ENCODE measurements at regions not wholly inside any gene's neighbourhood (a gene's known extent, or its start where the extent isn't known, plus 50 kb on each side); places are given as distances from the start of the nearest gene placed in this dataset.

DNA sequence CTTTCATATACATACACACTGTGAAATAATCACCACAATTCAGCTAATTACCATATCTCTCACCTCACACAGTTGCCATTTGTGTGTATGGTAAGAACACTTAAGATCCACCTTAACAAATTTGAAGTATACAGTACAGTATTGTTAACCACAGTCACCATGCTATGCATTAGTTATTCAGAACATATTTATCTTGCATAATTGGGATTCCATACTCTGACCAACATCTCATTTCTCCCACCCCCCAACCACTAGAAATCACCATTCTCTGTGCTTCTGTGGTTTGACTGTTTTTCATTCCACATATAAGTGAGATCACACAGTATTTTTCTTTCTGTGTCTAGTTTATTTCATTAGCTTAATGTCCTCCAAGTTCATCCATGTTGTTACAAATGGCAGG lies 247.7 kb upstream of the CTNNB1 start:
- no peak overlapping the region for H3K18ac ChIP-seq (ENCODE audit: insufficient read length, low read depth, low read length)
- H4K8ac ChIP-seq (replicated peaks; ENCODE audit: insufficient read length, low read depth, low read length), result no peak overlapping the region
- H2AK5ac ChIP-seq (ENCODE audit: insufficient read length, low read length), result no peak overlapping the region
- no peak overlapping the region for H4K91ac ChIP-seq (ENCODE audit: insufficient read length, low read depth, low read length)
- no peak overlapping the region for H3K9ac ChIP-seq (ENCODE audit: extremely low read depth, insufficient read length, low read length)
- DNase-seq, result no peak
- H3K4ac ChIP-seq (ENCODE audit: low read depth, low read length), result no peak overlapping the region
- H3K9me3 ChIP-seq (ENCODE audit: control insufficient read depth, low read depth, low read length), result no peaks in the 10 kb centered on the region
- no peak overlapping the region for H2BK120ac ChIP-seq (ENCODE audit: low read depth, low read length, poor library complexity, severe bottlenecking)
- no peak overlapping the region for H3K56ac ChIP-seq (ENCODE audit: insufficient read length, low read depth, low read length)
- no peak overlapping the region for H3K27ac Mint-ChIP-seq
- H2BK5ac ChIP-seq (ENCODE audit: insufficient read length, low read length), result no peak overlapping the region
- H3K27me3 Mint-ChIP-seq (ENCODE audit: low read depth), result no peaks in the 10 kb centered on the region
- H3K36me3 Mint-ChIP-seq (ENCODE audit: insufficient read depth in 1 of 3, low read depth in 3 of 3), result peaks cover 13 to 19% (median 14%) of the 10 kb centered on the region in 3 experiments
- no peak overlapping the region for H3K4me3 Mint-ChIP-seq
- H3K27me3 ChIP-seq (ENCODE audit: insufficient read depth, low read length), result no peaks in the 10 kb centered on the region
- H4K5ac ChIP-seq (ENCODE audit: insufficient read length, low read depth, low read length), result no peak overlapping the region
- no peak overlapping the region for H3K4me2 ChIP-seq (ENCODE audit: insufficient read depth, insufficient read length, low read length)
- no peak for TF ChIP-seq CTCF (conservative IDR thresholded peaks at IDR 0.05)
- no peaks in the 10 kb centered on the region for H3K79me1 ChIP-seq (ENCODE audit: insufficient read depth, low read depth, low read length, poor library complexity, severe bottlenecking)
- H3T11ph ChIP-seq (ENCODE audit: low read length), result no peak overlapping the region
- peaks cover 23 to 30% of the 10 kb centered on the region in 2 experiments for H3K9me3 Mint-ChIP-seq
- no peak overlapping the region for H2BK12ac ChIP-seq (ENCODE audit: insufficient read length, low read depth, low read length)
- H2BK20ac ChIP-seq (ENCODE audit: low read depth, low read length, poor library complexity, severe bottlenecking), result no peak overlapping the region
- H2BK15ac ChIP-seq (ENCODE audit: low read depth, low read length), result no peak overlapping the region
- no peak overlapping the region for H3K14ac ChIP-seq (ENCODE audit: insufficient read depth, low read length)
- H3K23ac ChIP-seq (ENCODE audit: insufficient read length, low read depth, low read length), result no peak overlapping the region
- H3K4me1 Mint-ChIP-seq, result no peaks in the 10 kb centered on the region; a peak in 1 of 4 replicates
- H3K4me1 ChIP-seq (ENCODE audit: insufficient read depth, low read length), result no peaks in the 10 kb centered on the region
- H3K79me2 ChIP-seq (ENCODE audit: insufficient read depth, low read length), result no peaks in the 10 kb centered on the region
- H4K20me1 ChIP-seq (ENCODE audit: control insufficient read depth, insufficient read depth, insufficient read length), result no peaks in the 10 kb centered on the region
- H3K27ac ChIP-seq (ENCODE audit: insufficient read length, low read depth, low read length), result no peak overlapping the region
- H2AFZ ChIP-seq (ENCODE audit: low read length), result no peak overlapping the region
- no peaks in the 10 kb centered on the region for H3K23me2 ChIP-seq (ENCODE audit: insufficient read length, low read depth, low read length, poor library complexity, severe bottlenecking)

All from H9 (cell line).